SK-N-MC (cell line): ENCODE measurements at regions not wholly inside any gene's neighbourhood (a gene's known extent, or its start where the extent isn't known, plus 50 kb on each side); places are given as distances from the start of the nearest gene placed in this dataset.

Experiments used
- EZH2 ChIP-seq: fragments of 200-600 bp; sonication (generic); IDR thresholded peaks from one replicate; pipeline ENCODE4 v1.6.1; 2017; ENCODE audit warnings: antibody characterized with exemption
- FOXP2 ChIP-seq: optimal IDR thresholded peaks from 2 replicates; pipeline ENCODE3; 2011; ENCODE audit warnings: mild to moderate bottlenecking, moderate library complexity; ENCODE audit not compliant: insufficient read depth; ENCODE audit errors: extremely low read length, control extremely low read depth
- POLR2AphosphoS5 ChIP-seq: IDR thresholded peaks from 2 replicates; pipeline ENCODE4 v1.6.1; 2012; ENCODE audit warnings: mild to moderate bottlenecking, low read depth, low read length, borderline replicate concordance

DNA sequence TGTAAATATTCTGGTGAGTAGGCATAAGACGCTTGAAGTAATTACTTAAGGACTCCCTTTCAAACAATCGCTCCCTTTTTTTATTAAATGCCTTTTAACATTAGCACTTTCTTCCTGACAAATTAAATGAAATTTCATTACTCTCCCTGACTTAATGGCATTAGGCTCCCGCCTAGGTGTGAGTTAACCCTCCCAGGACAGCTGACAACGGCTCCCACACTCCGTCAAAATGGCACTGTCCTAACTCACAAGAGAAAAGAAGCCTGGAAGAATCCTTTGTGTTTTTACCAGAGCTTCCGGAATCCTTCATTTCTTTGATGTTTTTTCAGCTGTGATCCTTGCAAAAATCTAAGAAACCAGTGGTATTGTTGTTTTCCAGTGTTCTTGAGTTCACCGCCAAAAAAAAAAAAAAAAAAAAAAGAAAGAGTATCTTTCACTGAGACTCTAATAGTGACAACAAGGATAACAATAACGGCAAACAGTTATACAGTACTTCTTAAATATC lies 861.0 kb upstream of the NR2F2 start:
- TF ChIP-seq EZH2 = no peak
- TF ChIP-seq FOXP2 = no peak
- no peak for TF ChIP-seq POLR2AphosphoS5
